HG03354 (cell line): ENCODE measurements at regions not wholly inside any gene's neighbourhood (a gene's known extent, or its start where the extent isn't known, plus 50 kb on each side); places are given as distances from the start of the nearest gene placed in this dataset.

ENCODE experiments used
- ATAC-seq: cut with Tn5 transposase; IDR thresholded peaks from one replicate; pipeline ENCODE4 v1.9.1; 2021; ENCODE audit warnings: mild to moderate bottlenecking; ENCODE audit not compliant: unreplicated experiment, poor library complexity, severe bottlenecking

DNA sequence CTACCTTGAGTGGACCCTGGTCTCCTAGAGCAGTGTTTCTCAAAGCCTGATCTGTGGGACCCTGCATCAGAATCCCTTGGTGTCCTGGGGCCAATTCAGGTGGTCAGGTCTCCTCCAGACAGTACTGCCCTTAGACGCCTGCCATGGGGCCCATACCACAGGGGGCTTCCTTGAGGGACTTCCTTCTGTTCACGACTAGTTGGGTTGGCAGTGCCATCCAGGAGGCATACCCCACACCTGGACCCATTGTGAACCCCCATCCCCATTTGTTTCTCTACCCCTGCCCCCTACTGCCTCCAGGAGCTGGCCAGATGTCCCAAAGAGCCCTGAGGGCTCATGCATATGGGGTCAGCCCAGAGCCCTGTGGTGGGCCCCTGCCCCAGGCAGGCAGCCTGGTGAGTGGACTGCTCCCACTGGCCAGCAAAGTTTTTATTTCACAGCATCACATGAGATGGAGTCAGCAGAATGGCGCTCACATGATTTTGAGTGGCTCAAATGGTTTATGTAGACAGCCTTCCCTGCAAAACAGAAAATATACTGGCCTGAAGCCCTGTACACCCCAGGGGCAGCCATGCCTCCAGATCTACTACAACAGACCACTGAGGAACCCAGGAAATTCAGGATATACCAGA, 259.9 kb upstream of the ZMIZ1 start:
- no peak for ATAC-seq

- no peak for ATAC-seq
These were observed 257.6 kb upstream of the ZMIZ1 start for GRCh38 chr10:78811174-78811573.

GRCh38 chr10:78812571-78813318, 256.0 kb upstream of the ZMIZ1 start:
- no peak for ATAC-seq

- no peak for ATAC-seq
These were observed 255.2 kb upstream of the ZMIZ1 start for GRCh38 chr10:78813526-78813925.

DNA sequence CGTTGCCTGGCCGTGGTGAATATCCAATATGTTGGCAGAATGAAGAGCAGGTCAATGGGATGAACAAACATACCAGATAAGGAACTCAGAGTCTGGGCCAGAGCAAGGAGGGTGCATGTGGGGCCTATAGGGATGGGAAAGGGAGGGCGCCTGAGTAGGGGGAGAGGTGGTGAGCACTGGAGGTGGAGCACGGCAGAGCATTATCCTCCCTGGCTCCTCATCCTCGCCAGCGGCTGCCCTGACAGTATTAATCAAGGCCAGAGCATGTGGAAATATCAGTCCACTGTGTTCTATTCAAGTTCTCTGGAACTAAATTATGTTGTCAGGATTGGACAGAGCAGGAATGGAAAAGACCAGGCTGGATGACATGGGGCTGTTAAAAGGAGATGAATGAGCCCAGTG, 254.8 kb upstream of the ZMIZ1 start:
- no peak for ATAC-seq

DNA sequence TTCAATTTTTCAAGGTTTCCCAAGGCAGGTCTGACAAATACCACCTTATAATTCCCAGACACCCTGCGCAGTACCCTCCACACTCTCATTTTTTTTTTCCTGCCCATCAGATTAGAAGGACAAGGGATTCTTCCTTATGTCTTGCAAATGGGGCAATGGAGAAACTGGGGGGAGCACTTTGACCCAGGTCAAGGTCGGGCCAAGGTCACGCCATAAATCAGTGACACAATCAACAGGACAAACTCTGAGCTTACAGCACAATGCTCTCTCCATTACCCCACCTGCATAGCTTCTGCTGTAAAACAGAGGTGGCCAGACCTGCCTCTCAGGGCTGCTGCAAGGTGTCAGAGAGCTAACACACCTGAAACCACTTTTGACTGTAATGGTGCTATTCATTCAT, 254.4 kb upstream of the ZMIZ1 start:
- no peak for ATAC-seq

- ATAC-seq = no peak
These were observed 252.9 kb upstream of the ZMIZ1 start for GRCh38 chr10:78815702-78816334.

- ATAC-seq = no peak
These were observed 251.4 kb upstream of the ZMIZ1 start for GRCh38 chr10:78817361-78817760.

DNA sequence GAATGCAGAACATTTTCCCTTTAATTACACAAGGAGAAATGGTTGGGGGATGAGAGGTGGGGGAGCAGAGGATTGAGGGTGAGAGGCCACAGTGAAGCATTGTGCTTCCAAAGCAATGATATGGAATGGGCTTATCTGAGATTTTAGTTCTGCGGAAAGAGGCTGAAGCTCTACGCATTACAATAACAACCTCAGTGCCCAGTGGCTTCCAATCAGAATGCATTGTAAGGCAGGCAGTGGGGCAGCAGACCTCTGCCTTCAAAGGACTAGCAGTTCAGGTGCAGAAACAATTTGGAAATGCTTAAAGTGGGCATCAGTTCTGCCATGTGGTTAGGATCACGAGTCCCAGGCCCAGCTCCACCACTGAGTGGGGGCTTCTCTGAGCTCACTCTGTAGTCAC, 251.0 kb upstream of the ZMIZ1 start:
- ATAC-seq = no peak

GRCh38 chr10:78819361-78820006, 249.3 kb upstream of the ZMIZ1 start:
- no peak for ATAC-seq

DNA sequence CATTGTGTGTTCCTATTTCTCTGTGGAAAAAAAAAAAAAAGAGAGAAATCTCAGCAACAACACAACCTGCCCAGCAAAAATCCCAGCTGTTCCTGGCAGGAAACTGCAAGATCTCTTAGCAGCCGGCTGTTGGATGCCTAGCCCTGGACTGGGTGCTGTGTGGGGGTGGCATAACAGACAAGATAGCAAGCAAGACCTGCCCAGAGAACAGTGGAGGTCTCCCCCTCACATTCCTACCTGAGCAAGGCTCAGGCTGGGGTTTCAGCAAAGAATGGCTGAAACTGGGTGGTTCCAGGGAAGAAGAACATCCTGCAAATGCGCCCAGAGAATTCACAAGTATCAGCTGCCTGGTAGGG, 248.8 kb upstream of the ZMIZ1 start:
- ATAC-seq = no peak

DNA sequence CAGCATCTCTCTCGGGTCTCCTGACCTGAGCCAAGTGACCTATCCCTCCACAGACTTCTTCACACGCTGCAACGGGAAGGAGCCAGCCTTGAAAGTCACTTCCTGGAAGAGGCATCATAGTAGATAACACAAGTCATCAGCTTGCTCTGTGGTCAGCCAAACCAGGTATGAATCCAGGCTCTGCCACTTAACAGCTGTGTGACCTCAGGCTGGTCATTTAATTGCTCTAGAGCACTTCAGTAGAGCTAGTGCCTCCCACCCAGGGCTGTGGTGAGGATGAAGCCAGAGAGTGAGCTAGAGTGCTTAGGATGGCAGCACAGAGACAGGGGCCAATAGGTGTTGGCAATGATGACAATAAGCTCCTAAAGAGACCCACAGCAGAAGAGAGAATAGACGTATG, 247.7 kb upstream of the ZMIZ1 start:
- no peak for ATAC-seq

DNA sequence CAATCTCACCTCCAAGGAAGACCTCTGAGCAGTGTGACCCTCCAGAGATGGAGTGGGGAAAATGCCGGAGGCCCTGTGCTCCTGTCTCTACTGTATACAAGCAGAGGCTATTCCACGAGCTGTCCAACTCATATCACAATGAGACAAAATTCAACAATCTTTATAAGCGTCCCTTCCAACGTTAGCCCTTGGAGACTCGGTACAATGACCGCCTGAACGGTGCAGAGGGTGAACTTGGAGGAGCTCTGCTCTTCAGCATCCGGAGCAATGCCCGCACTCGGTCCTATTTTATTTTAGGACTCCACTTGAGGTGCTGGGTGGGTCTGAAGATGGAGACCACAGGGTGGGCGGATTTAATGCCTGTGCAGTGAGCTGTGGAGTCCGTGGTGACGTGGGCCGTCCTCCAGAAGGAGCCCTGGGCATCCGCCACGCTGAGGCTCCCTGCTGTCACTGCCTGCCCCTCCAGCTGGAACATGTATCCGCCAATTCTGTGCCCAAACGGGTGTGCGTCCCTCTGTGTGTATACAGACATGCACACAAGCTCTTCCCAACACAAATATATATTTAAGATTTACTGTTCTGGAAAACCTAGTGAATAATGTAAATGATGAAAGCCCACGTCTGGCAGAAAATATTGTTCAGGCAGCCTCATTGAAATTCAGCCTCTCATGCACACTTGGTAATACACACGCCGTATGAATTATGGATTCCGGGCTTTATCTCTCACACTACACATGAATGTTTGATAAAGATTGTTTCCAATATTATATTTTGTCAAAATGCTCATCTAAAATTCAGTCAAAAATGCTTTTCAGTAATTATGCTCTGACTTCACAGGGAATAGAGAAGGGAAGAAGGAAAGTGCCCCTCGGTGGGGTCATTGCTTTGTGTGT, 239.9 kb upstream of the ZMIZ1 start:
- no peak for ATAC-seq

DNA sequence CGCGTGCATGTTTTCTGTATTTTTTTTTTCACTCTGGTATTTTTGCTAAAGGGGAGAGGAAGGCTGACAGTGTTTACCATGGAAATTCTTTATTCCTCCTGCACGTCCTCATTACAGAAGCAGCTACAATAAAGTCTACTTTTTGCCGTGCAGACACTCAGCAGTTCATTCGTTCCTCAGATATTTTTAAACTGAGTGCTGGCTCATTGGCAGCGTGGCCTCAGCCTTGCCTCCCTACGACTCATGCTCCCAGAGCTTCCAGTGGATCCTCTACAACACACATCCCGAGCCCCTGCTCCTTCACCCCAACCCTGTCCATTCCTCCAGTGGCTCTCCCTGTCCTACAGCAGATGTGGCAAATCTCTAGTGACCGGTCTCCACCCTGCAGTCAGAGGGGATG, 239.2 kb upstream of the ZMIZ1 start:
- no peak for ATAC-seq

DNA sequence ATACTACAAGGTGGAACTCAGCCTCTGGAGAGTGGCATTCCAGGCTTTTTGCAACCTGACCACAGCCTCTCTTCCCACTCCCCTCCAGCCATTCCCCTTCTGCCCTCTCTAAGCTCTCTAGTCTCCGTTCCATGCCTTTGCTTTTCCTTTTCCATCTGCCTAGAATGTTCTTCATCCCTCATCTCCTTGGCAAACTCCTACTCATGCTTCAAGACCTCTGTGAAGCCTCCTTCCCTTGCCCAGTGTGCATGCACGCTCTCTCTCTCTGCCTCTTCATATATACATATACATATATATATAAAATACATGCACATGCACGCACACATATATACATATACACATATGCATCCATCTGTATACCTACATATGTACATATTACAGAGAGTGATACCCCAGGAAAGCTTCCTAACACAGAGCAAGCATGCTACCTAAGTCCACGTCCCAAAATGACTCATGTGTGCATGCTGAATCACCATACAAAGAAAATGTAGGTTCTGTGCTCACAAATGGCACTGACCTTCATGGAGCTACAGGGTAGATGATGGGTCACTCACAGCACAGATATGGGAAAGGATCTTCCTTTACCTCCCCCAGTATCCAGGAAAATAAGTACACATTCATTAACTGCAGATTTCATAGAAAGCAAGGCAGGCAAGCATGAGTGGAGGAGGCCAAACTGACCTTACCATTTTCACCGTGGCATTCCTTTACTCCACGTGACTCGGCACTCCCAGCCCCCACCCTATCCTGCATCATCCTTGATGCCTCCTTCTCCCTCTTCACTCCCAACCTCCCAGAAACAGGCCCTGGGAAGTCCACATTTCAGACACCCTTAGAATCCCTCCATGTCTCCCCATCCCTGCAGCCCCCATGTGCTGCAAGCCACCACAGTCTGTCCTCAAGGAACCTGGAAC, 238.4 kb upstream of the ZMIZ1 start:
- no peak for ATAC-seq

- ATAC-seq = no peak
These were observed 237.8 kb upstream of the ZMIZ1 start for GRCh38 chr10:78830976-78831375.

DNA sequence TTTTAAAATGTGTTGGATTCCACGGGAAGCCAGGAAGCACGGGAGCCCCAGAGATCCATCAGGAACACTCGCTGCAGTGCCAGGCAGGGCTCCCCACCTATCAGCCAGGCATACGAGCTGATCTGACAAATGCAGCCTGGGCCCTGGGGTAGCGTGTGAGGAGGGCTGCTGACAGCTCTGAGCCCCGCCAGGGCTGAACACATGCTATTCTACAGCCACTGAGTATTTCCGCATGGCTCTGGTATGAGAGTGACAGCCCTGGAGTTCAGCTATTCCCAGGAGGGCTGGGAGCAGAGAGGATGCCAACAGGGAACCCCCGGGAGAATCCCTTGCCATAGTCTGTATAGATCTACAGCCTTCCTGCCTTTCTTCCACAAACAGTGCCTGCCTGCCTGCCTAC, 237.3 kb upstream of the ZMIZ1 start:
- ATAC-seq = no peak

DNA sequence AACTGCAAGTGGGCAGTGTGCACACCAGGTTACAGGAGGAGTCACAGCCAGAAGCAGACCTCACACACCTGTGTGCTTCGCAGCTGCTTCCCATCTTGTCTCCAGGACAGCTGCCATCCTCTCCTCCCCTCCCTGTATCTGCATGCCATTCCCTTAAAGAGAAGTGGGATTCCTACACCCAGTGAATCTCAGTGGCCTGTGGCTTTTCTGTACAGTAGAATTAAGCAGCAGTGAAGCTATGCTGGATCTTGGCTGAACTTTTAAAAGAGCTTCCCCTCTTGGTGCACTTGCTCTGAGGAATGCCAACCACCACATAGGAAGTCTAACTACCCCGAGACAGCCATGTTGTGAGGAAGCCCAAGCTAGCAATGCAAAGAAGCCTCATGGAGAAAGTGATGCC, 236.5 kb upstream of the ZMIZ1 start:
- ATAC-seq = no peak

GRCh38 chr10:78838141-78838657, 230.6 kb upstream of the ZMIZ1 start:
- ATAC-seq = no peak
